ENCODE measurements at regions not wholly inside any gene's neighbourhood (a gene's known extent, or its start where the extent isn't known, plus 50 kb on each side); places are given as distances from the start of the nearest gene placed in this dataset.

DNA sequence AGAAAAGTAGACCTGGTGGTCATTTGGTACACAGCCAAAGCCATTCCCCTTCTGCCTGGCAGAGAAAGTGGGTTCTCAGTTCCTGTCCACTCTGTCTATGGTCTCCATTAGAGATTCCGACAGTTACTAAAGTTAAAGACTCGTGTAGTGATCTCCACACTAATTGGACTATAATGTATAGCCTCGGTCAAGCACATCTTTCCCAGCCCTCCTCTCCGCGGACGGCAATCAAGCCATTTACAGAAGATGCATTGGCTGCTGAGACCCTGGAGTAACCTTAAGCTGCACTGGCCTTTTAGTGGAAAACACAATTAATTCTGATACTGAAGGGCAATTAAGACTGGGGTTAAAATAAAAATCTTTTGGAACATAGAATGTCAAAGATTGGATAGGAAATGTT, 865.3 kb downstream of the MCTP2 start:
- H3K4me3 ChIP-seq (ENCODE audit: control insufficient read depth in 2 of 3, extremely low read depth in 1 of 3, insufficient read depth in 2 of 3, low read depth in 1 of 3, low read length in 3 of 3), result no peak overlapping the region
- no peak overlapping the region for H3K27ac ChIP-seq (ENCODE audit: control insufficient read depth, insufficient read depth, low read length)
- H2AFZ ChIP-seq (ENCODE audit: control insufficient read depth, low read length), result no peak overlapping the region
- H4K20me1 ChIP-seq (ENCODE audit: control insufficient read depth, extremely low read depth, insufficient read depth, low read length), result no peaks in the 10 kb centered on the region
- H3K79me2 ChIP-seq (ENCODE audit: control insufficient read depth, insufficient read depth, low read length), result no peaks in the 10 kb centered on the region
- H3K4me1 ChIP-seq (ENCODE audit: control insufficient read depth, extremely low read depth, insufficient read depth, low read length), result no peaks in the 10 kb centered on the region
- TF ChIP-seq EZH2 (IDR thresholded peaks at IDR 0.05; ENCODE audit: low read length), result no peak
- TF ChIP-seq CTCF (optimal IDR thresholded peaks at IDR 0.05 in 1 of 3, IDR thresholded peaks at IDR 0.05 in 1 of 3, conservative IDR thresholded peaks at IDR 0.05 in 1 of 3; ENCODE audit: extremely low read depth in 1 of 3, insufficient read depth in 2 of 3, low read length in 3 of 3), result no peak
- no peak overlapping the region for H3K9ac ChIP-seq (ENCODE audit: control insufficient read depth, extremely low read depth, insufficient read depth, low read length)
- no peak for DNase-seq (ENCODE audit: low read depth, low spot score)
- no peak overlapping the region for H3K4me2 ChIP-seq (ENCODE audit: control insufficient read depth, extremely low read depth, insufficient read depth, low read depth, low read length)
- H3K27me3 ChIP-seq (ENCODE audit: control insufficient read depth, extremely low read depth, insufficient read depth, low read length), result no peaks in the 10 kb centered on the region
- no peak for FAIRE-seq
- H3K9me3 ChIP-seq (ENCODE audit: control insufficient read depth, low read depth, low read length), result no peaks in the 10 kb centered on the region
- dilution Hi-C loops (cut with MboI; ENCODE audit: extremely low pct_ligation_motif_present, low sequenced_read_pairs), result no loop called here
- H3K36me3 ChIP-seq (ENCODE audit: control insufficient read depth in 2 of 2, extremely low read depth in 1 of 2, insufficient read depth in 2 of 2, low read length in 2 of 2), result no peaks in the 10 kb centered on the region
- no peaks in the 10 kb centered on the region for H3K9me1 ChIP-seq (ENCODE audit: control insufficient read depth, extremely low read depth, insufficient read depth, low read length)

GRCh38 chr15:95097361-95097760, 866.0 kb downstream of the MCTP2 start:
- H3K4me3 ChIP-seq (ENCODE audit: control insufficient read depth in 2 of 3, extremely low read depth in 1 of 3, insufficient read depth in 2 of 3, low read depth in 1 of 3, low read length in 3 of 3), result no peak overlapping the region
- FAIRE-seq (no peak), DNase-seq (ENCODE audit: low read depth, low spot score) (no peak)
- no peaks in the 10 kb centered on the region for H3K27me3 ChIP-seq (ENCODE audit: control insufficient read depth, extremely low read depth, insufficient read depth, low read length)
- no peaks in the 10 kb centered on the region for H4K20me1 ChIP-seq (ENCODE audit: control insufficient read depth, extremely low read depth, insufficient read depth, low read length)
- no peaks in the 10 kb centered on the region for H3K4me1 ChIP-seq (ENCODE audit: control insufficient read depth, extremely low read depth, insufficient read depth, low read length)
- no peak overlapping the region for H3K9ac ChIP-seq (ENCODE audit: control insufficient read depth, extremely low read depth, insufficient read depth, low read length)
- H3K27ac ChIP-seq (ENCODE audit: control insufficient read depth, insufficient read depth, low read length), result no peak overlapping the region
- no peaks in the 10 kb centered on the region for H3K36me3 ChIP-seq (ENCODE audit: control insufficient read depth in 2 of 2, extremely low read depth in 1 of 2, insufficient read depth in 2 of 2, low read length in 2 of 2)
- H2AFZ ChIP-seq (ENCODE audit: control insufficient read depth, low read length), result no peak overlapping the region
- dilution Hi-C loops (cut with MboI; ENCODE audit: extremely low pct_ligation_motif_present, low sequenced_read_pairs), result no loop called here
- no peaks in the 10 kb centered on the region for H3K79me2 ChIP-seq (ENCODE audit: control insufficient read depth, insufficient read depth, low read length)
- no peaks in the 10 kb centered on the region for H3K9me1 ChIP-seq (ENCODE audit: control insufficient read depth, extremely low read depth, insufficient read depth, low read length)
- H3K4me2 ChIP-seq (ENCODE audit: control insufficient read depth, extremely low read depth, insufficient read depth, low read depth, low read length), result no peak overlapping the region
- H3K9me3 ChIP-seq (ENCODE audit: control insufficient read depth, low read depth, low read length), result no peaks in the 10 kb centered on the region
- TF ChIP-seq EZH2 (IDR thresholded peaks at IDR 0.05; ENCODE audit: low read length) (no peak), CTCF (optimal IDR thresholded peaks at IDR 0.05 in 1 of 3, IDR thresholded peaks at IDR 0.05 in 1 of 3, conservative IDR thresholded peaks at IDR 0.05 in 1 of 3; ENCODE audit: extremely low read depth in 1 of 3, insufficient read depth in 2 of 3, low read length in 3 of 3) (no peak)

All from keratinocyte (primary cell).